ENCODE measurements at regions not wholly inside any gene's neighbourhood (a gene's known extent, or its start where the extent isn't known, plus 50 kb on each side); places are given as distances from the start of the nearest gene placed in this dataset.

DNA sequence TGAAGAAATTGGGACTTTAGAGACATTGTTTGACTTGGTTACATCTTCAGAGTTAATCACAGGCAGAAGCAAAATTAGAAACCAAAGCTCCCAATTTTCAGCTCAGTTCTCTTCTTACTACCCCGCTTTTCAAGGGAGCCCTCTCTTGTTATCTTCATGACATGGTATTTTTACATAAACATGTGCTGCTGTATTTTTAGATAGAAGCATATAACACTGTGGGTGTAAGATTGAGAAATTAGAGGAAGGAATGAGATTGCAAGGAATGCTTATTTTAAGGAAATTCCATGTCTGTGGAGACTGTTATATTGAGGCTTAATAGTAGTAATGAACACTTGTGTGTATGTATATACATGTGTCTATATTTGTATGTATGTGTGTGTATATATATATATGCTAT is 401.6 kb downstream of the TMEM232 start:
- no peaks in the 10 kb centered on the region for H3K36me3 ChIP-seq (ENCODE audit: control insufficient read depth in 1 of 2, insufficient read depth in 2 of 2, low read length in 2 of 2)
- no peak overlapping the region for H3K4me3 ChIP-seq (replicated peaks in 1 of 2; ENCODE audit: low read depth in 1 of 2, low read length in 2 of 2)
- no peaks in the 10 kb centered on the region for H3K9me3 ChIP-seq (ENCODE audit: control insufficient read depth in 1 of 2, insufficient read depth in 1 of 2, low read depth in 1 of 2, low read length in 2 of 2)
- CTCF ChIA-PET = no interaction called here
- no peaks in the 10 kb centered on the region for H3K9me2 ChIP-seq (ENCODE audit: insufficient read depth)
- ATAC-seq = no peak
- H2AFZ ChIP-seq (ENCODE audit: low read depth, low read length, poor library complexity, severe bottlenecking) = no peak overlapping the region
- H3K4me2 ChIP-seq (ENCODE audit: low read length) = no peak overlapping the region
- POLR2A ChIA-PET = no interaction called here
- H3K27me3 ChIP-seq (ENCODE audit: insufficient read depth, low read length) = no peaks in the 10 kb centered on the region
- H3K79me2 ChIP-seq (ENCODE audit: insufficient read depth, low read length) = no peaks in the 10 kb centered on the region
- H3K27ac ChIP-seq (ENCODE audit: low read depth, low read length) = no peak overlapping the region
- H3K9ac ChIP-seq (ENCODE audit: low read length) = no peak overlapping the region
- TF ChIP-seq, protein P1, sequence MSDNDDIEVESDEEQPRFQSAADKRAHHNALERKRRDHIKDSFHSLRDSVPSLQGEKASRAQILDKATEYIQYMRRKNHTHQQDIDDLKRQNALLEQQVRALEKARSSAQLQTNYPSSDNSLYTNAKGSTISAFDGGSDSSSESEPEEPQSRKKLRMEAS (IDR thresholded peaks at IDR 0.05) = no peak
- TF ChIP-seq, protein P2, sequence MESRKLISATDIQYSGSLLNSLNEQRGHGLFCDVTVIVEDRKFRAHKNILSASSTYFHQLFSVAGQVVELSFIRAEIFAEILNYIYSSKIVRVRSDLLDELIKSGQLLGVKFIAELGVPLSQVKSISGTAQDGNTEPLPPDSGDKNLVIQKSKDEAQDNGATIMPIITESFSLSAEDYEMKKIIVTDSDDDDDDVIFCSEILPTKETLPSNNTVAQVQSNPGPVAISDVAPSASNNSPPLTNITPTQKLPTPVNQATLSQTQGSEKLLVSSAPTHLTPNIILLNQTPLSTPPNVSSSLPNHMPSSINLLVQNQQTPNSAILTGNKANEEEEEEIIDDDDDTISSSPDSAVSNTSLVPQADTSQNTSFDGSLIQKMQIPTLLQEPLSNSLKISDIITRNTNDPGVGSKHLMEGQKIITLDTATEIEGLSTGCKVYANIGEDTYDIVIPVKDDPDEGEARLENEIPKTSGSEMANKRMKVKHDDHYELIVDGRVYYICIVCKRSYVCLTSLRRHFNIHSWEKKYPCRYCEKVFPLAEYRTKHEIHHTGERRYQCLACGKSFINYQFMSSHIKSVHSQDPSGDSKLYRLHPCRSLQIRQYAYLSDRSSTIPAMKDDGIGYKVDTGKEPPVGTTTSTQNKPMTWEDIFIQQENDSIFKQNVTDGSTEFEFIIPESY (IDR thresholded peaks at IDR 0.05; ENCODE audit: extremely low read depth, insufficient replicate concordance, low read length) = no peak
- TF ChIP-seq POLR2AphosphoS5 (IDR thresholded peaks at IDR 0.05; ENCODE audit: low read depth, low read length) (no peak), RAD21 (IDR thresholded peaks at IDR 0.05; ENCODE audit: low read depth) (no peak), TCF7L2 (IDR thresholded peaks at IDR 0.05; ENCODE audit: borderline replicate concordance, extremely low read depth, insufficient read depth, insufficient read length) (no peak), CBX3 (IDR thresholded peaks at IDR 0.05; ENCODE audit: low read depth) (no peak), EGR1 (IDR thresholded peaks at IDR 0.05; ENCODE audit: low read depth) (no peak), ZNF274 (IDR thresholded peaks at IDR 0.05; ENCODE audit: low read depth, low read length) (no peak), SRF (IDR thresholded peaks at IDR 0.05; ENCODE audit: low read depth) (no peak), CEBPB (IDR thresholded peaks at IDR 0.05; ENCODE audit: low read depth) (no peak), JUND (IDR thresholded peaks at IDR 0.05) (no peak)
- TF ChIP-seq, protein P3, sequence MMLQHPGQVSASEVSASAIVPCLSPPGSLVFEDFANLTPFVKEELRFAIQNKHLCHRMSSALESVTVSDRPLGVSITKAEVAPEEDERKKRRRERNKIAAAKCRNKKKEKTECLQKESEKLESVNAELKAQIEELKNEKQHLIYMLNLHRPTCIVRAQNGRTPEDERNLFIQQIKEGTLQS (IDR thresholded peaks at IDR 0.05) = no peak
- H3K4me1 ChIP-seq (ENCODE audit: control insufficient read depth in 1 of 2, insufficient read depth in 2 of 2, low read length in 2 of 2) = no peaks in the 10 kb centered on the region
- H4K20me1 ChIP-seq (ENCODE audit: insufficient read depth) = no peaks in the 10 kb centered on the region
- BruUV-seq (replicated peaks) = no TSS peak
- intact Hi-C loops (cut with micrococcal nuclease) = no loop called here
- RAD21 ChIA-PET (ENCODE audit: low non-redundant PET in 1 of 2, low total read pairs in 2 of 2, uncharacterized antibody in 2 of 2, unreplicated experiment in 2 of 2) = no interaction called here
- no peak for DNase-seq (ENCODE audit: low read depth, low spot score)
